Skeletal muscle tissue (tissue), 3 donors: ENCODE measurements at regions not wholly inside any gene's neighbourhood (a gene's known extent, or its start where the extent isn't known, plus 50 kb on each side); places are given as distances from the start of the nearest gene placed in this dataset.

Experiments used
- H3K27ac ChIP-seq: one replicate; pipeline ENCODE4 v1.7.0; 2013; ENCODE audit warnings: mild to moderate bottlenecking, low read depth, low read length, inconsistent platforms
- H3K27me3 ChIP-seq, 3 donors: one replicate each; pipeline ENCODE4 v1.7.0; 2013; ENCODE audit warnings: low read length in 3 of 3; ENCODE audit not compliant: control insufficient read depth in 3 of 3, insufficient read depth in 3 of 3
- H3K36me3 ChIP-seq, 3 donors: one replicate each; pipeline ENCODE4 v1.7.0; 2013; ENCODE audit warnings: low read length in 3 of 3; ENCODE audit not compliant: control insufficient read depth in 3 of 3, insufficient read depth in 3 of 3
- H3K4me1 ChIP-seq, 3 donors: one replicate each; pipeline ENCODE4 v1.7.0; 2013; ENCODE audit warnings: low read length in 3 of 3, mild to moderate bottlenecking in 3 of 3; ENCODE audit not compliant: control insufficient read depth in 3 of 3, insufficient read depth in 3 of 3
- H3K4me3 ChIP-seq, 3 donors: one replicate each; pipeline ENCODE4 v1.7.0; 2013; ENCODE audit warnings: low read length in 3 of 3
- H3K9ac ChIP-seq, 3 donors: one replicate each; pipeline ENCODE4 v1.7.0; 2013; ENCODE audit warnings: low read length in 3 of 3, mild to moderate bottlenecking in 3 of 3, moderate library complexity in 2 of 3, low read depth in 1 of 3
- H3K9me3 ChIP-seq, 3 donors: one replicate each; pipeline ENCODE4 v1.7.0; 2013; ENCODE audit warnings: low read length in 3 of 3; ENCODE audit not compliant: control insufficient read depth in 3 of 3
- donor health status: Osteomylitis.

DNA sequence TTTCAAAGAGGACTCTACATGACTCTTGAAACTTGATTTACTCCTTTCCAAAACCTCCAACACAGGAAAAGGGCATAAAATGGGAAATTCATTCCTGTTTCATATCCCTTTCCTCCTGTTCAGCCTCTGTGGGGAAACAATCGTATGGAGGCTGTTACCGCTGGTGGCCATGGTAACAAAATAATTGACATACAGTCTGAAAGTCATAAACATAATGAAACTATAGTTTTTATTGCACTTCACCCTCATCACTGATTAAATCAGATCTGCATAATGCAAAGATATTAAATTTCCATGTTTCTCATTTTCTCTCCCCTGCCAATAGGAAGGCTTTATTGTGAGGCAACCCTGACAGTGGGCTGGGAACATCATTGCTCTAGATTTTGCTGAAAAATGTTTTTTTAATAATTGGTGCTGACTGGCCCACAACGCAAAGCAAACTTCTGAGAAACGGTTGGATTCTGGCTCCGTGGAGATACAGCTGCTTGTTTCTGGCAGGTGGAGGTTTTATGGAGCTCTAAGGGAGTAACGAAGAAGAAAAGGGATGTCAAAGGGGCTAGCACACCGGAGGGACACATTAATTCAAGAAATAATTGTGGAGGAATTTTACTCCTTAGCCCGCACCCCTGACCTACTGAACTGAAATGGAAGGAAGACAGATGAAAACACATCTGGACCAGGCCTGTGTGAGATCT lies 154.2 kb upstream of the SHISA6 start:
- no peaks in the 10 kb centered on the region for H3K36me3 ChIP-seq
- no peaks in the 10 kb centered on the region for H3K9me3 ChIP-seq
- H3K4me1 ChIP-seq, result no peaks in the 10 kb centered on the region
- H3K4me3 ChIP-seq, result no peak overlapping the region
- H3K27me3 ChIP-seq, result peaks cover 0 to 2% (median 0%) of the 10 kb centered on the region in 3 donors
- H3K9ac ChIP-seq, result no peak overlapping the region
- H3K27ac ChIP-seq, result no peak overlapping the region

DNA sequence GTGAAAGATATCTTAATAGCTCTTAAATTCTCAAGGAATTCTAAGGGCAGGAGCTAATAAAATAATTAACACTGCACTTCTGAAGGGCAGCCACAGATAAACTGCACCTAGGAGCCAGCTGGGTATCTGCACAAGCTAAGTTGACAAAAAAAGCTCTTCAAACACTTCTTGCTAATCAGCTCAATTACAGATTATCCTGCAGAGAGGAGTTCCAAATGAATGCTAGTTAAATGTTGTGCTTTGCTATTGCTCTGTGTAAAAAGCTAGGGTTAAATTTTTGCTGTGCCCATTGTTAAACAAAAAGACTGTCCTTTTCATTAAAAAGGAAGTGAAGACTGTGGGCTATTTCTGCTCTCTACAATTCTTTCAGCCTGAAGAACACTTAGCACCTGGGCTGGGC lies 158.5 kb upstream of the SHISA6 start:
- peaks cover 0 to 2% (median 0%) of the 10 kb centered on the region in 3 donors for H3K27me3 ChIP-seq

DNA sequence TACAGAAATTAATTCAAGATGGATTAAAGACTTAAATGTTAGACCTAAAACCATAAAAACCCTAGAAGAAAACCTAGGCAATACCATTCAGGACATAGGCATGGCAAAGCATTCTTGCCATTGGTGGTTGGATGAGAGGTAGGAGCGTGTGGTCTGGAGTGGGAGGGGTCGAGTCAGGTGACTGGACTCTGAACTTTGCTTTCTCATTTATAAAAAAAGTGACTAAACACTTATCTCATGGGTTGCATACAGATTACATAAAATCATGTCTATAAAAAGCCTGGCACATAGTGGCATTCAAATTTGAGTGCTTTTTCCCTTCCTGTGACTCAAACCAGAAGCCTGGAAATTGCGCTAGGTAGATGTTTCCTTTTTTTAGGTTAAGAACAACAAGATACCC lies 159.7 kb upstream of the SHISA6 start:
- H3K9ac ChIP-seq, result no peak overlapping the region
- no peaks in the 10 kb centered on the region for H3K9me3 ChIP-seq
- H3K27me3 ChIP-seq, result peaks cover 0 to 2% (median 0%) of the 10 kb centered on the region in 3 donors
- no peaks in the 10 kb centered on the region for H3K36me3 ChIP-seq
- no peak overlapping the region for H3K27ac ChIP-seq
- no peak overlapping the region for H3K4me3 ChIP-seq
- H3K4me1 ChIP-seq, result no peaks in the 10 kb centered on the region

More for the DNA sequence above, 158.5 kb upstream of the SHISA6 start:
- H3K9ac ChIP-seq, result no peak overlapping the region
- no peaks in the 10 kb centered on the region for H3K4me1 ChIP-seq
- H3K36me3 ChIP-seq, result no peaks in the 10 kb centered on the region
- no peak overlapping the region for H3K27ac ChIP-seq
- no peak overlapping the region for H3K4me3 ChIP-seq
- no peaks in the 10 kb centered on the region for H3K9me3 ChIP-seq

DNA sequence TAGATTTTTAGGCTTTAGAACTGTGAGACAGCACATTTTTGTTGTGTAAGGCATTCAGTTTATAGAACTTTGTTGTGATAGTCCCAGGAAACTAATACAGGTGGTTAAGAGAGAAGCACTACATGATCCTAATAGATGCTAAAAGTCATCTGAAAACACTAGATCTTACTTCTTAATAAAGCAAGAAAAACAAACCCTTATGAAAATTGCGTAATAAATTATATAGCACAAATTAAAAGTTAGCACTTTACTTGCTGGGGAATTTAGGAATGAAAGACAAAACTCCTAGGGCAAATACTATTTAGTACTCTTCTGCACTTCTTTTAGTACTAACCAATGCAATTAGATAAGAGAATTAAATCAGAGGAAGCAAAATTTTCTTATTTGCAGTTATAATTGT lies 163.3 kb upstream of the SHISA6 start:
- Histone ChIP-seq H3K27ac (no peak overlapping the region), H3K36me3 (no peaks in the 10 kb centered on the region), H3K27me3 (no peaks in the 10 kb centered on the region), H3K9me3 (no peaks in the 10 kb centered on the region), H3K4me1 (no peaks in the 10 kb centered on the region), H3K9ac (no peak overlapping the region), H3K4me3 (no peak overlapping the region)

DNA sequence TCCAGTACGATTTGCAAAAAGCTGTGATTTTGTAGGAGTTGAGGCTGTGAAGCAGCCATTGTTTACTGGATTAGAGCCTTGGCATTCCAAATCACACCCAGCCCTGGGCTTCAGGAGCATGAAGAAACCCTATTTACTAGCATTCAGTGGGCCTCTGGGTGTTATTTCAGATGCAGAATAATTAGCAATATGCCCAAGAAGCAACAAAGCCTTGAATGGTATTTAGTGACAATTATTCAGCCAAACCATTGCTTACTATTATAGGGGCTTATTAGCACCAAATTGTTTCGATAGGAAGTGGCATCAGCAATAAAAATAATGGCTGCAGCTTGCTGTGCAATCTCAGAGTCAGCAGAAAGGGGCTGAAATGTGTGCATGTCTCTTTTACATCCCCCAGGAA lies 166.6 kb upstream of the SHISA6 start:
- Histone ChIP-seq H3K27me3 (no peaks in the 10 kb centered on the region), H3K4me1 (no peaks in the 10 kb centered on the region), H3K27ac (no peak overlapping the region), H3K9me3 (peaks cover 0 to 5% (median 2%) of the 10 kb centered on the region in 3 donors), H3K4me3 (no peak overlapping the region), H3K9ac (no peak overlapping the region), H3K36me3 (no peaks in the 10 kb centered on the region)

- Histone ChIP-seq H3K4me3 (no peak overlapping the region), H3K36me3 (no peaks in the 10 kb centered on the region), H3K9me3 (no peaks in the 10 kb centered on the region), H3K27me3 (no peaks in the 10 kb centered on the region), H3K4me1 (no peaks in the 10 kb centered on the region), H3K9ac (no peak overlapping the region), H3K27ac (no peak overlapping the region)
Observed at GRCh38 chr17:11056926-11057325, 184.1 kb upstream of the SHISA6 start.

DNA sequence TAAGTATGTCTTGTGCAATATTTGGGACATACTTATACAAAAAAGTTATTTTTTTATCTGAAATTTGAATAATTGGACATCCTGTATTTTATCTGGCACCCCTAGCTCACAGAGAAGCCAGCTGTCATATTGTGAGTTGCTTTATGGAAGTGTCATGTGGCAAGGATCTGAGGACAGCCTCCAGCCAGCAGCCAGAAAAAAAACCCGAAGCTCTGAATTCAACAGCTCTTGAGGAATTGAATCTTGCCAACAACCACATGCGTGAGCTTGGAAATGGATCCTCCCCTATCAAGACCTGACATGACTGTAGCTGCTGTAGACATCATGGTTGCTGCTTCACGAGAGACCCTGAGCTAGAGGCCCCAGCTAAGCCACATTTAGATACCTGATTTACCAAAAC lies 187.2 kb upstream of the SHISA6 start:
- Histone ChIP-seq H3K4me1 (no peaks in the 10 kb centered on the region), H3K4me3 (no peak overlapping the region), H3K9ac (no peak overlapping the region), H3K36me3 (no peaks in the 10 kb centered on the region), H3K27me3 (no peaks in the 10 kb centered on the region), H3K9me3 (no peaks in the 10 kb centered on the region), H3K27ac (no peak overlapping the region)

GRCh38 chr17:11049539-11049938 lies 191.5 kb upstream of the SHISA6 start:
- Histone ChIP-seq H3K27ac (no peak overlapping the region), H3K4me1 (no peaks in the 10 kb centered on the region), H3K36me3 (no peaks in the 10 kb centered on the region), H3K9me3 (no peaks in the 10 kb centered on the region), H3K9ac (no peak overlapping the region), H3K4me3 (no peak overlapping the region), H3K27me3 (no peaks in the 10 kb centered on the region)

- Histone ChIP-seq H3K4me3 (no peak overlapping the region), H3K36me3 (no peaks in the 10 kb centered on the region), H3K27me3 (no peaks in the 10 kb centered on the region), H3K9ac (no peak overlapping the region), H3K27ac (no peak overlapping the region), H3K4me1 (no peaks in the 10 kb centered on the region), H3K9me3 (no peaks in the 10 kb centered on the region)
Observed at GRCh38 chr17:11047228-11047627, 193.8 kb upstream of the SHISA6 start.

DNA sequence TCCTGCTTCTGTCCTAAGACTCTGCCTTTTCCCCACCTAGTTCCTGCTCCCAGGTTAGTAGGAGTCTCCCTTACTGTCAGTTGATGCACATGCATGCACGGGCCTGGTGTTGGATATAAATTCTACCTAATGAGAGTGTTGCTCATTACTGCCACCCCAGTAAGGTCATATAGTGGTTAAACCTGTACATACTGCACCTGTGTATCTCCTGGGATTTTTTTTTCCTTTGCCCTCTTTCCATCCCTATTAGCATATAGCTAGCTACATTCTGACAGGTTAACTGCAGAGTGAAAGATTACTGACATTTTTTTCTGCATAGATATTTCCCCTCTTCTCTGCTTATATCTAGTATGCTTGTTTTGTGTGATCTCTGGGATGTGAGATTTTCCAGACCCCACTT lies 201.5 kb upstream of the PIRT start:
- Histone ChIP-seq H3K36me3 (no peaks in the 10 kb centered on the region), H3K27ac (no peak overlapping the region), H3K4me3 (no peak overlapping the region)

More for the DNA sequence above, 201.5 kb upstream of the PIRT start:
- H3K4me1 ChIP-seq, result no peaks in the 10 kb centered on the region
- no peaks in the 10 kb centered on the region for H3K9me3 ChIP-seq
- H3K27me3 ChIP-seq, result no peaks in the 10 kb centered on the region
- no peak overlapping the region for H3K9ac ChIP-seq
